ENCODE measurements at regions not wholly inside any gene's neighbourhood (a gene's known extent, or its start where the extent isn't known, plus 50 kb on each side); places are given as distances from the start of the nearest gene placed in this dataset.

DNA sequence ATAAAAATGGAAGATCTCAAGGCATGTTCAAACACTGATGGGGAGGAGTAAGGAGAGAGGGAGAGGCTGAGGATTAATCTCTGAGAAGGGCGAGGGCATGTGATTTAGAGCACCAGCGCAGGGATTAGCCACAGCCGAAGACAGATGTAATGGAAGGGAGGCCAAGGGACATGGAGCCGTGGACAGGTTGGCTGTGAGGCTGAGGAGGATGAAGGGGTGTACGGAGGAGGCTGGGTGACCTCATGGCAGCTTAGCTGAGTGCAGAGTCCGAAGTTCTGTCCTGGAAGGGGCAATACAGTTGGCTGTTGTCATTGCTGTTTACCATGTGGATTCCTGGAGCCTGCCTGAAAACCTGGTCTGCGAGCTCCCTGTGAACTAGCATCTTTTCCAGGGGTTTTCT, 342.8 kb downstream of the RPS6KC1 start:
- Mint-ChIP-seq H3K36me3 (no peaks in the 10 kb centered on the region), H3K4me1 (no peaks in the 10 kb centered on the region), H3K27ac (no peak overlapping the region), H3K9me3 (peaks cover 0 to 4% (median 0%) of the 10 kb centered on the region in 11 donors), H3K4me3 (no peak overlapping the region), H3K27me3 (peaks cover 0 to 12% (median 0%) of the 10 kb centered on the region in 5 donors)
- no peak for ATAC-seq
- intact Hi-C loops (cut with micrococcal nuclease) = no loop called here
- no peak for DNase-seq
- no peaks in the 10 kb centered on the region for H3K4me1 ChIP-seq (ENCODE audit: control insufficient read depth in 2 of 2, insufficient read depth in 2 of 2, low read length in 2 of 2)
- H3K9me3 ChIP-seq (ENCODE audit: control insufficient read depth in 2 of 3, low read length in 3 of 3) = no peaks in the 10 kb centered on the region
- CTCF ChIA-PET = no interaction called here
- no peaks in the 10 kb centered on the region for H3K27me3 ChIP-seq (ENCODE audit: control insufficient read depth in 2 of 2, insufficient read depth in 2 of 2, low read length in 2 of 2)
- no peaks in the 10 kb centered on the region for H3K36me3 ChIP-seq (ENCODE audit: control insufficient read depth in 2 of 3, insufficient read depth in 3 of 3, low read length in 3 of 3)
- POLR2A ChIA-PET = no interaction called here
- no peak overlapping the region for H3K27ac ChIP-seq (ENCODE audit: low read depth, low read length)
- H3K4me3 ChIP-seq (ENCODE audit: low read length) = no peak overlapping the region

GRCh38 chr1:213394837-213395236, 343.8 kb downstream of the RPS6KC1 start:
- no peak overlapping the region for H3K27ac Mint-ChIP-seq
- Histone ChIP-seq H3K4me1 (ENCODE audit: control insufficient read depth in 2 of 2, insufficient read depth in 2 of 2, low read length in 2 of 2) (no peaks in the 10 kb centered on the region), H3K4me3 (ENCODE audit: low read length) (no peak overlapping the region), H3K9me3 (ENCODE audit: control insufficient read depth in 2 of 3, low read length in 3 of 3) (no peaks in the 10 kb centered on the region), H3K27ac (ENCODE audit: low read depth, low read length) (no peak overlapping the region), H3K27me3 (ENCODE audit: control insufficient read depth in 2 of 2, insufficient read depth in 2 of 2, low read length in 2 of 2) (no peaks in the 10 kb centered on the region), H3K36me3 (ENCODE audit: control insufficient read depth in 2 of 3, insufficient read depth in 3 of 3, low read length in 3 of 3) (no peaks in the 10 kb centered on the region)
- no peaks in the 10 kb centered on the region for H3K4me1 Mint-ChIP-seq
- peaks cover 0 to 4% (median 0%) of the 10 kb centered on the region in 11 donors for H3K9me3 Mint-ChIP-seq
- intact Hi-C loops (cut with micrococcal nuclease) = no loop called here
- DNase-seq (no peak), ATAC-seq (no peak)
- H3K27me3 Mint-ChIP-seq = peaks cover 0 to 12% (median 0%) of the 10 kb centered on the region in 5 donors
- no peak overlapping the region for H3K4me3 Mint-ChIP-seq
- ChIA-PET POLR2A (no interaction called here), CTCF (interaction anchor here (0.7 kb wide), 1 partner anchor 730 kb away, joined by 3 read pairs; no protein-coding TSS in a partner anchor)
- H3K36me3 Mint-ChIP-seq = no peaks in the 10 kb centered on the region

DNA sequence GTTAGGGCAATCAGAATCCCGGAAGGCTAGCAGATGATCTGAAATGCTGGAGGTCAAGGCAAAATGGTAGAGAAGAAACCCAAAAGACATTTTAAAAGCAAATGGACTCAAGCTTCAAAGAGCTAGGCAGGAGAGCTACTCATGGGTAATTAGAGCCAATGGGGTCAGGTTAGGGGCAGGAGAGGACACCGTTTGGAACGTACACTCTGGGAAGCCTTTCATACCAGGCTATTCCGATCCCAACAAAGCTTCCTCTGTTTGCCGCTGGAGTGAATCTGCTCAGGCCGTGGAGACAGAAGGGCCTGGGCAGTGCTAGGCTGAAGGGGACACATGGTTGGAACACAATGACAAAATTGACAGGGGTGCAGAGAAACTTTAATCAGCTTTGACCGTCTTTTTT, 346.6 kb downstream of the RPS6KC1 start:
- Histone ChIP-seq H3K9me3 (ENCODE audit: control insufficient read depth in 2 of 3, low read length in 3 of 3) (no peaks in the 10 kb centered on the region), H3K27me3 (ENCODE audit: control insufficient read depth in 2 of 2, insufficient read depth in 2 of 2, low read length in 2 of 2) (no peaks in the 10 kb centered on the region), H3K4me3 (ENCODE audit: low read length) (no peak overlapping the region), H3K36me3 (ENCODE audit: control insufficient read depth in 2 of 3, insufficient read depth in 3 of 3, low read length in 3 of 3) (no peaks in the 10 kb centered on the region), H3K4me1 (ENCODE audit: control insufficient read depth in 2 of 2, insufficient read depth in 2 of 2, low read length in 2 of 2) (no peaks in the 10 kb centered on the region), H3K27ac (ENCODE audit: low read depth, low read length) (no peak overlapping the region)
- H3K27me3 Mint-ChIP-seq = peaks cover 0 to 16% (median 5%) of the 10 kb centered on the region in 5 donors
- no peaks in the 10 kb centered on the region for H3K36me3 Mint-ChIP-seq
- H3K27ac Mint-ChIP-seq = no peak overlapping the region
- DNase-seq = no peak
- H3K9me3 Mint-ChIP-seq = peaks cover 0 to 6% (median 0%) of the 10 kb centered on the region in 11 donors
- no peak for ATAC-seq
- POLR2A ChIA-PET = no interaction called here
- no peak overlapping the region for H3K4me3 Mint-ChIP-seq
- no peaks in the 10 kb centered on the region for H3K4me1 Mint-ChIP-seq
- CTCF ChIA-PET = interaction anchor here (0.7 kb wide), 1 partner anchor 10 kb away, joined by 5 read pairs; no protein-coding TSS in a partner anchor
- intact Hi-C loops (cut with micrococcal nuclease) = no loop called here

DNA sequence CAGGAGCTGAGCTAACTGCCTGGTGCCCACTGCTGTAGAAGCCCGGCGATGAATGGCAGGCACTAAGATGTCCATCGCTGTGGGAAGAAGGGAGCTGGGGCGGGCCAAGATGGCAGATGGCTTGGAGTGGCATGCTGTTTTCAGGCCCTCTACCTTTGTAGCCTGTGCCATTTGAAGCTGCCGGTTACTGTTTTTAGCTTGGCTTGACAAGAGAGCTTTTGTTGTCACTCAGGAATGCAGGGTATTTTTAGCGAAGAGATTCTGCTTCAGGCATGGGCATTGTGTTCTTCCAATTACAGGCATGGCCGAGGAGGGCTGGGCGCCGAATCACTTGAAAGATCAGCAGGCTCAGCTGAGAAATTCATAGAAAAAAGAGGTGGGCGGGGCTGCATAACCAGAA, 348.7 kb downstream of the RPS6KC1 start:
- no peak overlapping the region for H3K27ac Mint-ChIP-seq
- H3K36me3 Mint-ChIP-seq = no peaks in the 10 kb centered on the region
- intact Hi-C loops (cut with micrococcal nuclease) = no loop called here
- Histone ChIP-seq H3K4me3 (ENCODE audit: low read length) (no peak overlapping the region), H3K9me3 (ENCODE audit: control insufficient read depth in 2 of 3, low read length in 3 of 3) (no peaks in the 10 kb centered on the region), H3K27me3 (ENCODE audit: control insufficient read depth in 2 of 2, insufficient read depth in 2 of 2, low read length in 2 of 2) (no peaks in the 10 kb centered on the region), H3K4me1 (ENCODE audit: control insufficient read depth in 2 of 2, insufficient read depth in 2 of 2, low read length in 2 of 2) (no peaks in the 10 kb centered on the region), H3K36me3 (ENCODE audit: control insufficient read depth in 2 of 3, insufficient read depth in 3 of 3, low read length in 3 of 3) (no peaks in the 10 kb centered on the region), H3K27ac (ENCODE audit: low read depth, low read length) (no peak overlapping the region)
- peaks cover 0 to 20% (median 5%) of the 10 kb centered on the region in 5 donors for H3K27me3 Mint-ChIP-seq
- H3K4me3 Mint-ChIP-seq = no peak overlapping the region
- no peaks in the 10 kb centered on the region for H3K4me1 Mint-ChIP-seq
- no peak for DNase-seq
- ChIA-PET CTCF (no interaction called here), POLR2A (no interaction called here)
- peaks cover 0 to 4% (median 0%) of the 10 kb centered on the region in 11 donors for H3K9me3 Mint-ChIP-seq
- ATAC-seq = no peak

- POLR2A ChIA-PET = no interaction called here
- no peak overlapping the region for H3K4me3 Mint-ChIP-seq
- peaks cover 0 to 4% (median 0%) of the 10 kb centered on the region in 7 donors for H3K4me1 Mint-ChIP-seq
- Histone ChIP-seq H3K27ac (ENCODE audit: low read depth, low read length) (no peak overlapping the region), H3K4me1 (ENCODE audit: control insufficient read depth in 2 of 2, insufficient read depth in 2 of 2, low read length in 2 of 2) (no peaks in the 10 kb centered on the region), H3K36me3 (ENCODE audit: control insufficient read depth in 2 of 3, insufficient read depth in 3 of 3, low read length in 3 of 3) (no peaks in the 10 kb centered on the region), H3K9me3 (ENCODE audit: control insufficient read depth in 2 of 3, low read length in 3 of 3) (no peaks in the 10 kb centered on the region), H3K4me3 (ENCODE audit: low read length) (no peak overlapping the region), H3K27me3 (ENCODE audit: control insufficient read depth in 2 of 2, insufficient read depth in 2 of 2, low read length in 2 of 2) (no peaks in the 10 kb centered on the region)
- intact Hi-C loops (cut with micrococcal nuclease) = no loop called here
- CTCF ChIA-PET = no interaction called here
- no peak overlapping the region for H3K27ac Mint-ChIP-seq
- H3K36me3 Mint-ChIP-seq = no peaks in the 10 kb centered on the region
- ATAC-seq (no peak), DNase-seq (no peak)
- peaks cover 0 to 16% (median 4%) of the 10 kb centered on the region in 5 donors for H3K27me3 Mint-ChIP-seq
- H3K9me3 Mint-ChIP-seq = peaks cover 0 to 2% (median 0%) of the 10 kb centered on the region in 11 donors
These were observed 358.2 kb downstream of the RPS6KC1 start for GRCh38 chr1:213409208-213409631.

GRCh38 chr1:213409971-213410370, 358.9 kb downstream of the RPS6KC1 start:
- intact Hi-C loops (cut with micrococcal nuclease) = no loop called here
- H3K4me1 Mint-ChIP-seq = peaks cover 0 to 4% (median 0%) of the 10 kb centered on the region in 7 donors
- H3K36me3 Mint-ChIP-seq = no peaks in the 10 kb centered on the region
- H3K27ac Mint-ChIP-seq = no peak overlapping the region
- no peaks in the 10 kb centered on the region for H3K36me3 ChIP-seq (ENCODE audit: control insufficient read depth in 2 of 3, insufficient read depth in 3 of 3, low read length in 3 of 3)
- no peaks in the 10 kb centered on the region for H3K9me3 ChIP-seq (ENCODE audit: control insufficient read depth in 2 of 3, low read length in 3 of 3)
- ATAC-seq = no peak
- DNase-seq = no peak
- H3K27ac ChIP-seq (ENCODE audit: low read depth, low read length) = no peak overlapping the region
- H3K27me3 Mint-ChIP-seq = peaks cover 0 to 14% (median 4%) of the 10 kb centered on the region in 5 donors
- ChIA-PET POLR2A (no interaction called here), CTCF (no interaction called here)
- H3K4me1 ChIP-seq (ENCODE audit: control insufficient read depth in 2 of 2, insufficient read depth in 2 of 2, low read length in 2 of 2) = no peaks in the 10 kb centered on the region
- no peaks in the 10 kb centered on the region for H3K27me3 ChIP-seq (ENCODE audit: control insufficient read depth in 2 of 2, insufficient read depth in 2 of 2, low read length in 2 of 2)
- H3K9me3 Mint-ChIP-seq = peaks cover 0 to 2% (median 0%) of the 10 kb centered on the region in 11 donors
- no peak overlapping the region for H3K4me3 Mint-ChIP-seq
- H3K4me3 ChIP-seq (ENCODE audit: low read length) = no peak overlapping the region

- Mint-ChIP-seq H3K27me3 (peaks cover 0 to 28% (median 12%) of the 10 kb centered on the region in 5 donors), H3K9me3 (peaks cover 0 to 2% (median 0%) of the 10 kb centered on the region in 11 donors), H3K4me3 (no peak overlapping the region), H3K36me3 (no peaks in the 10 kb centered on the region), H3K4me1 (peaks cover 0 to 4% (median 0%) of the 10 kb centered on the region in 7 donors), H3K27ac (no peak overlapping the region)
- intact Hi-C loops (cut with micrococcal nuclease) = no loop called here
- CTCF ChIA-PET = no interaction called here
- no peak overlapping the region for H3K4me3 ChIP-seq (ENCODE audit: low read length)
- H3K9me3 ChIP-seq (ENCODE audit: control insufficient read depth in 2 of 3, low read length in 3 of 3) = no peaks in the 10 kb centered on the region
- POLR2A ChIA-PET = no interaction called here
- H3K36me3 ChIP-seq (ENCODE audit: control insufficient read depth in 2 of 3, insufficient read depth in 3 of 3, low read length in 3 of 3) = no peaks in the 10 kb centered on the region
- no peak for ATAC-seq
- H3K27ac ChIP-seq (ENCODE audit: low read depth, low read length) = no peak overlapping the region
- DNase-seq = no peak
- H3K4me1 ChIP-seq (ENCODE audit: control insufficient read depth in 2 of 2, insufficient read depth in 2 of 2, low read length in 2 of 2) = no peaks in the 10 kb centered on the region
- no peaks in the 10 kb centered on the region for H3K27me3 ChIP-seq (ENCODE audit: control insufficient read depth in 2 of 2, insufficient read depth in 2 of 2, low read length in 2 of 2)
These were observed 363.3 kb downstream of the RPS6KC1 start for GRCh38 chr1:213414346-213414745.

Measured in naive thymus-derived CD4-positive, alpha-beta T cell (primary cell).